ENCODE measurements at regions not wholly inside any gene's neighbourhood (a gene's known extent, or its start where the extent isn't known, plus 50 kb on each side); places are given as distances from the start of the nearest gene placed in this dataset.

DNA sequence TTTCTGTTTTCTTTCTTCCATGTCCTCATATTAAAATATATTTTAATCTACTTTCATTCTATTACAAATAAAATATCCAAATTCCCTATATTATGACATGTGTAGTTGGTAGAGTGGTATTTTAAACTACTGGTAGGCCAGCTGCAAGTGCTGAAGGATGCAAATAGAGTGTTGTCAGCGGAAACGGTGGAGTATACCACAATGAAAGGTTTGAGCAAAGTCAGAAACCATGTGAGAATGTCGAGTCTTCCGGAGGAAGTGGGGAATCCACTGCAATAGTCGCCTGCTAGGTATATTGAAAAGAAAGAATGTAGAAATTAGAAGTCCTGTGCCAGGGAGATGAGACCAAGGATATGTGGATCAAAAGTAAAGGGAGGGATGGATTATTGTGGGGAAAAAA, 373.9 kb downstream of the DSEL start:
- Histone ChIP-seq H3K9me2 (replicated peaks; ENCODE audit: insufficient read depth, low read length) (no peaks in the 10 kb centered on the region), H3K4me2 (ENCODE audit: low read depth, low read length, poor library complexity, severe bottlenecking) (no peak overlapping the region), H2AFZ (ENCODE audit: low read depth, low read length, severe bottlenecking) (no peak overlapping the region), H3K4me3 (ENCODE audit: insufficient read depth, low read length, poor library complexity, severe bottlenecking) (no peak overlapping the region), H3K79me2 (ENCODE audit: insufficient read depth, low read length) (no peaks in the 10 kb centered on the region), H3K27ac (ENCODE audit: low read depth, low read length) (no peak overlapping the region), H3K36me3 (ENCODE audit: low read length) (no peaks in the 10 kb centered on the region), H3K9ac (ENCODE audit: low read length) (no peak overlapping the region), H4K20me1 (ENCODE audit: low read depth, low read length) (no peaks in the 10 kb centered on the region), H3K9me3 (ENCODE audit: insufficient read depth, low read length) (no peaks in the 10 kb centered on the region), H3K27me3 (ENCODE audit: low read length) (no peaks in the 10 kb centered on the region), H3F3A (ENCODE audit: insufficient read depth) (no peaks in the 10 kb centered on the region)
- TF ChIP-seq EZH2phosphoT487 (conservative IDR thresholded peaks at IDR 0.05; ENCODE audit: low read length) = no peak
- TF ChIP-seq, protein P1, sequence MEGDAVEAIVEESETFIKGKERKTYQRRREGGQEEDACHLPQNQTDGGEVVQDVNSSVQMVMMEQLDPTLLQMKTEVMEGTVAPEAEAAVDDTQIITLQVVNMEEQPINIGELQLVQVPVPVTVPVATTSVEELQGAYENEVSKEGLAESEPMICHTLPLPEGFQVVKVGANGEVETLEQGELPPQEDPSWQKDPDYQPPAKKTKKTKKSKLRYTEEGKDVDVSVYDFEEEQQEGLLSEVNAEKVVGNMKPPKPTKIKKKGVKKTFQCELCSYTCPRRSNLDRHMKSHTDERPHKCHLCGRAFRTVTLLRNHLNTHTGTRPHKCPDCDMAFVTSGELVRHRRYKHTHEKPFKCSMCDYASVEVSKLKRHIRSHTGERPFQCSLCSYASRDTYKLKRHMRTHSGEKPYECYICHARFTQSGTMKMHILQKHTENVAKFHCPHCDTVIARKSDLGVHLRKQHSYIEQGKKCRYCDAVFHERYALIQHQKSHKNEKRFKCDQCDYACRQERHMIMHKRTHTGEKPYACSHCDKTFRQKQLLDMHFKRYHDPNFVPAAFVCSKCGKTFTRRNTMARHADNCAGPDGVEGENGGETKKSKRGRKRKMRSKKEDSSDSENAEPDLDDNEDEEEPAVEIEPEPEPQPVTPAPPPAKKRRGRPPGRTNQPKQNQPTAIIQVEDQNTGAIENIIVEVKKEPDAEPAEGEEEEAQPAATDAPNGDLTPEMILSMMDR (IDR thresholded peaks at IDR 0.05; ENCODE audit: insufficient read depth, low read length, poor library complexity, severe bottlenecking) = no peak

DNA sequence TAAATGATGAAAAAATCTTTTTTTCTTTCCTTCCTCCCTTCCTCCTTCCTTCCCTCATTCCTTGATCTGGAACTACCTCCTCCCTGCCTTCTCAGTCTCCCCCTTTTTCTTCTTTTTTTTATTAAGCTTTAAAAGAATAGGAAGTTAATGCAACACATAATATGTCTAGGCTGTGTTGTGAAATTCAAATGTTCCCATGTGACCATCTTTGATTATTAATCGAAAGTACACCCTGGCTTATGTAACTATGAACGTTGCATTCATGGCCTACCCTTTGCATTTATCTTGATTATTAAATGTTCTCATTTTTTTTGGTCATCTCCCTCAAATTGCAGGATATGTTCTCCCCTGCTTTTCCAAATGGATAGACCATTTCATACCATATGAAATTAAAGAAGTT, 376.0 kb downstream of the DSEL start:
- Histone ChIP-seq H3K4me3 (ENCODE audit: insufficient read depth, low read length, poor library complexity, severe bottlenecking) (no peak overlapping the region), H3K9me2 (replicated peaks; ENCODE audit: insufficient read depth, low read length) (no peaks in the 10 kb centered on the region), H3K4me2 (ENCODE audit: low read depth, low read length, poor library complexity, severe bottlenecking) (no peak overlapping the region), H3K36me3 (ENCODE audit: low read length) (no peaks in the 10 kb centered on the region), H2AFZ (ENCODE audit: low read depth, low read length, severe bottlenecking) (no peak overlapping the region), H3F3A (ENCODE audit: insufficient read depth) (no peaks in the 10 kb centered on the region), H4K20me1 (ENCODE audit: low read depth, low read length) (no peaks in the 10 kb centered on the region), H3K27me3 (ENCODE audit: low read length) (no peaks in the 10 kb centered on the region), H3K79me2 (ENCODE audit: insufficient read depth, low read length) (no peaks in the 10 kb centered on the region), H3K27ac (ENCODE audit: low read depth, low read length) (no peak overlapping the region), H3K9ac (ENCODE audit: low read length) (no peak overlapping the region), H3K9me3 (ENCODE audit: insufficient read depth, low read length) (no peaks in the 10 kb centered on the region)
- TF ChIP-seq, protein P1 (IDR thresholded peaks at IDR 0.05; ENCODE audit: insufficient read depth, low read length, poor library complexity, severe bottlenecking) = no peak
- TF ChIP-seq EZH2phosphoT487 (conservative IDR thresholded peaks at IDR 0.05; ENCODE audit: low read length) = no peak

DNA sequence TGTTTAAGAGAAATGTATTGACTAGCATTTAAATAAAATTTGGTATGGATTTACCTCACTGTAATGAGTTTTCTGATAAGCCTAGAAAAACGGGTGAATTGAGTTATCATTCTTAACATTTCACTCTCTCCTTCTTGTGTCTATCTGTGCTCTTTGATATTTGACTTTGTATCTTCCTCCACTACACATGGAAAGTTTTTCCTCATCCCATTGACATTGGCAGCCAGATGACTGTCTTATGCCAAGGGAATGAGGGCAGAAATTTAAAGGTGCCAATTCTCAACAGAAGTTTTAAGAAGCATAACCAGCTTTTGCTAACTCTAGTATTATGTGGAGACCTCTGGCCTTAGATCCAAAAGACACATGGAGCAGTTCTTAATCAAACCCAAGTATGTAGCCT, 376.6 kb downstream of the DSEL start:
- H3K4me2 ChIP-seq (ENCODE audit: low read depth, low read length, poor library complexity, severe bottlenecking) = no peak overlapping the region
- no peaks in the 10 kb centered on the region for H3K36me3 ChIP-seq (ENCODE audit: low read length)
- H3K9me2 ChIP-seq (replicated peaks; ENCODE audit: insufficient read depth, low read length) = no peaks in the 10 kb centered on the region
- no peaks in the 10 kb centered on the region for H4K20me1 ChIP-seq (ENCODE audit: low read depth, low read length)
- no peaks in the 10 kb centered on the region for H3K27me3 ChIP-seq (ENCODE audit: low read length)
- no peak overlapping the region for H3K9ac ChIP-seq (ENCODE audit: low read length)
- H3K79me2 ChIP-seq (ENCODE audit: insufficient read depth, low read length) = no peaks in the 10 kb centered on the region
- H3K27ac ChIP-seq (ENCODE audit: low read depth, low read length) = no peak overlapping the region
- no peaks in the 10 kb centered on the region for H3F3A ChIP-seq (ENCODE audit: insufficient read depth)
- H2AFZ ChIP-seq (ENCODE audit: low read depth, low read length, severe bottlenecking) = no peak overlapping the region
- TF ChIP-seq, protein P1 (IDR thresholded peaks at IDR 0.05; ENCODE audit: insufficient read depth, low read length, poor library complexity, severe bottlenecking) = no peak
- no peak for TF ChIP-seq EZH2phosphoT487 (conservative IDR thresholded peaks at IDR 0.05; ENCODE audit: low read length)
- H3K4me3 ChIP-seq (ENCODE audit: insufficient read depth, low read length, poor library complexity, severe bottlenecking) = no peak overlapping the region
- H3K9me3 ChIP-seq (ENCODE audit: insufficient read depth, low read length) = no peaks in the 10 kb centered on the region

Data from SU-DHL-6 (cell line).